IMR-90 (cell line): ENCODE measurements at regions not wholly inside any gene's neighbourhood (a gene's known extent, or its start where the extent isn't known, plus 50 kb on each side); places are given as distances from the start of the nearest gene placed in this dataset.
"Not testable (repeated sequence)": the region's sequence is repeated elsewhere in the genome, so short reads cannot be mapped to it uniquely, and the experiment has no call there.

Experiments
- ATAC-seq: fragments of 200-7000 bp; cut with Tn5 transposase; 2 replicates; pipeline ENCODE4 v1.9.1; 2020; ENCODE audit warnings: low read depth, mild to moderate bottlenecking, moderate library complexity
- BruUV-seq: library from RNA; stranded (reverse); fragments of 400-500 nt; replicated peaks from 2 replicates; lab custom pipeline; 2021; lab: Mats Ljungman, UMichigan
- CTCF ChIA-PET: fragments of 300-600 bp; formaldehyde crosslinking; extraction: SDS; loops from one replicate; lab custom pipeline; 2021; ENCODE audit warnings: antibody characterized with exemption; lab: Yijun Ruan, JAX
- POLR2A ChIA-PET: fragments of 300-600 bp; sonication (Branson Sonifier 250); formaldehyde crosslinking; loops from one replicate; lab custom pipeline; 2022; ENCODE audit warnings: antibody characterized with exemption; ENCODE audit not compliant: unreplicated experiment; lab: Charles Lee
- DNase-seq: peaks from one replicate; pipeline ENCODE4 v3.0.0; 2013
- H2AFZ ChIP-seq: replicated peaks from 2 replicates; pipeline ENCODE3; 2013; ENCODE audit warnings: low read length, mild to moderate bottlenecking; ENCODE audit not compliant: poor library complexity
- H2AK5ac ChIP-seq: 2 replicates; pipeline ENCODE4 v1.6.1; 2013; ENCODE audit warnings: low read depth, low read length, inconsistent platforms
- H2AK9ac ChIP-seq: replicated peaks from 2 replicates; pipeline ENCODE3; 2013; ENCODE audit warnings: mild to moderate bottlenecking, low read depth, low read length, moderate library complexity; ENCODE audit not compliant: poor library complexity
- H2BK120ac ChIP-seq: 2 replicates; pipeline ENCODE4 v1.6.1; 2013; ENCODE audit warnings: low read depth, low read length, inconsistent platforms
- H2BK15ac ChIP-seq: 3 replicates; pipeline ENCODE4 v1.6.1; 2013; ENCODE audit warnings: low read depth, low read length, inconsistent platforms
- H2BK20ac ChIP-seq: 2 replicates; pipeline ENCODE4 v1.6.1; 2013; ENCODE audit warnings: low read depth, mild to moderate bottlenecking, inconsistent platforms, low read length, moderate library complexity
- H2BK5ac ChIP-seq: 2 replicates; pipeline ENCODE4 v1.6.1; 2013; ENCODE audit warnings: mild to moderate bottlenecking, low read depth, low read length, inconsistent platforms; ENCODE audit not compliant: poor library complexity, severe bottlenecking
- H3K14ac ChIP-seq: replicated peaks from 2 replicates; pipeline ENCODE4 v1.6.1; 2013; ENCODE audit warnings: low read depth, low read length, inconsistent platforms
- H3K18ac ChIP-seq: 2 replicates; pipeline ENCODE4 v1.6.1; 2013; ENCODE audit warnings: low read depth, low read length, control low read depth
- H3K23ac ChIP-seq: 2 replicates; pipeline ENCODE4 v1.6.1; 2013; ENCODE audit warnings: low read depth, low read length, inconsistent platforms
- H3K27ac ChIP-seq: 2 replicates; pipeline ENCODE4 v1.5.1; 2013; ENCODE audit warnings: mild to moderate bottlenecking, control low read depth, low read length; ENCODE audit not compliant: insufficient read depth
- H3K27me3 ChIP-seq: 2 replicates; pipeline ENCODE4 v1.6.1; 2013; ENCODE audit warnings: low read length; ENCODE audit not compliant: control insufficient read depth, insufficient read depth
- H3K36me3 ChIP-seq: 2 replicates; pipeline ENCODE4 v1.6.1; 2013; ENCODE audit warnings: low read length, mixed read lengths; ENCODE audit not compliant: control insufficient read depth, insufficient read depth
- H3K4ac ChIP-seq: 2 replicates; pipeline ENCODE4 v1.6.1; 2013; ENCODE audit warnings: low read depth, low read length, inconsistent platforms
- H3K4me1 ChIP-seq: 2 replicates; pipeline ENCODE4 v1.6.1; 2013; ENCODE audit warnings: low read length, mixed read lengths; ENCODE audit not compliant: control insufficient read depth, insufficient read depth
- H3K4me2 ChIP-seq: 2 replicates; pipeline ENCODE4 v1.6.1; 2013; ENCODE audit warnings: low read depth, mild to moderate bottlenecking, control low read depth, low read length, moderate library complexity
- H3K4me3 ChIP-seq: 2 replicates; pipeline ENCODE4 v1.5.1; 2013; ENCODE audit warnings: low read depth, mild to moderate bottlenecking, control low read depth, low read length, moderate library complexity; ENCODE audit not compliant: insufficient read depth
- H3K56ac ChIP-seq: 2 replicates; pipeline ENCODE4 v1.6.1; 2013; ENCODE audit warnings: low read length, inconsistent platforms; ENCODE audit not compliant: insufficient read depth; ENCODE audit errors: extremely low read depth
- H3K79me1 ChIP-seq, 2 experiments: 2 replicates each; pipeline ENCODE4 v1.6.1; 2013; ENCODE audit warnings: low read length in 2 of 2, inconsistent platforms in 1 of 2, low read depth in 1 of 2
- H3K9ac ChIP-seq: 2 replicates; pipeline ENCODE4 v1.6.1; 2013; ENCODE audit warnings: low read depth, low read length, control low read depth
- H3K9me1 ChIP-seq: 2 replicates; pipeline ENCODE4 v1.6.1; 2013; ENCODE audit warnings: low read length, inconsistent platforms; ENCODE audit not compliant: insufficient read depth
- H3K9me3 ChIP-seq: 2 replicates; pipeline ENCODE4 v1.6.1; 2013; ENCODE audit warnings: low read length; ENCODE audit not compliant: control insufficient read depth, insufficient read depth
- H4K20me1 ChIP-seq: 2 replicates; pipeline ENCODE4 v1.6.1; 2013; ENCODE audit warnings: low read length, inconsistent platforms; ENCODE audit not compliant: insufficient read depth
- H4K5ac ChIP-seq: 2 replicates; pipeline ENCODE4 v1.6.1; 2013; ENCODE audit warnings: mild to moderate bottlenecking, low read depth, low read length, control low read depth
- H4K8ac ChIP-seq, 2 experiments: 2 replicates each; pipeline ENCODE4 v1.6.1; 2013; ENCODE audit warnings: low read depth in 2 of 2, low read length in 2 of 2, control low read depth in 1 of 2, inconsistent platforms in 1 of 2
- H4K91ac ChIP-seq: 2 replicates; pipeline ENCODE4 v1.6.1; 2013; ENCODE audit warnings: low read depth, low read length, inconsistent platforms; ENCODE audit not compliant: insufficient read depth
- WGBS, 2 experiments: methylation state at CpG; one replicate each; pipeline versions ENCODE4 v1.1.5 to v1.1.7; 2013; ENCODE audit warnings: missing lambda C conversion rate in 2 of 2; ENCODE audit not compliant: insufficient read length in 1 of 2; ENCODE audit errors: extremely low coverage in 2 of 2; 5-methylcytosine and 5-hydroxymethylcytosine counted together
- dilution Hi-C: fragments of 300-500 bp; cut with HindIII; formaldehyde crosslinking; loops from one replicate; pipeline ENCODE4 v1.14.3; 2018; ENCODE audit warnings: low sequenced_read_pairs; ENCODE audit not compliant: unreplicated experiment
- in situ Hi-C: fragments of 300-500 bp; cut with MboI; formaldehyde crosslinking; loops from 3 replicates; pipeline ENCODE4 v1.14.3; 2019; ENCODE audit warnings: low sequenced_read_pairs, inconsistent platforms, mixed read lengths
- intact Hi-C: fragments of 100-400 bp; cut with micrococcal nuclease; formaldehyde crosslinking; loops from 2 replicates; pipeline ENCODE4 v1.10.0; 2022

DNA sequence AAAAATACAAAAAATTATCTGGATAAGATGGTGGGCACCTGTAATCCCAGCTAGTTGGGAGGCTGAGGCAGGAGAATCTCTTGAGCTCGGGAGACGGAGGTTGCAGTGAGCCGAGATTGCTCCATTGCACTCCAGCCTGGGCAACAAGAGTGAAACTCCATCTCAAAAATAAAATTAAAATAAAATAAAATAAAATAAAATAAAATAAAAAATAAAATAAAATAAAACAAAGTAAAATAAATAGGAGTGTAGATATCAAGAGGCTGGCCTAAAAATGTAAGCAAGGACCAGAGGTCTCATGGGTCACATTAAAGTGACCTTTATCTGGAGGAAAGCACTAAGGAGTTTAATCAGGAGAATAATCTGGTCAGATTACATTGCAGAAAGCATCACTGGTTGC lies 293.8 kb downstream of the MIAT start:
- ATAC-seq, H3K79me1 ChIP-seq, POLR2A ChIA-PET, H2AFZ ChIP-seq, H3K36me3 ChIP-seq, H3K4me3 ChIP-seq, H4K8ac ChIP-seq, H3K9ac ChIP-seq, H3K23ac ChIP-seq, H3K9me1 ChIP-seq, H2BK15ac ChIP-seq, H3K4ac ChIP-seq, H4K20me1 ChIP-seq, H2AK5ac ChIP-seq, H3K4me1 ChIP-seq, dilution Hi-C loops, H3K18ac ChIP-seq, H2AK9ac ChIP-seq, H3K4me2 ChIP-seq, CTCF ChIA-PET, intact Hi-C loops, H3K56ac ChIP-seq, H4K5ac ChIP-seq, H2BK20ac ChIP-seq, BruUV-seq, H3K27ac ChIP-seq, H2BK120ac ChIP-seq, H4K91ac ChIP-seq, DNase-seq, H2BK5ac ChIP-seq, in situ Hi-C loops, H3K9me3 ChIP-seq, H3K14ac ChIP-seq: not testable (repeated sequence)
- no CpG with 5 or more reads among the region's 3 CpGs for WGBS, 2 experiments
- peaks cover 39% of the 10 kb centered on the region for H3K27me3 ChIP-seq
